Amniotic stem cell (primary cell): ENCODE measurements at regions not wholly inside any gene's neighbourhood (a gene's known extent, or its start where the extent isn't known, plus 50 kb on each side); places are given as distances from the start of the nearest gene placed in this dataset.
"Not testable (repeated sequence)": the region's sequence is repeated elsewhere in the genome, so short reads cannot be mapped to it uniquely, and the experiment has no call there.

Experiments used
- DNase-seq: peaks from one replicate; lab custom pipeline; 2025; lab: John Stamatoyannopoulos, UW

DNA sequence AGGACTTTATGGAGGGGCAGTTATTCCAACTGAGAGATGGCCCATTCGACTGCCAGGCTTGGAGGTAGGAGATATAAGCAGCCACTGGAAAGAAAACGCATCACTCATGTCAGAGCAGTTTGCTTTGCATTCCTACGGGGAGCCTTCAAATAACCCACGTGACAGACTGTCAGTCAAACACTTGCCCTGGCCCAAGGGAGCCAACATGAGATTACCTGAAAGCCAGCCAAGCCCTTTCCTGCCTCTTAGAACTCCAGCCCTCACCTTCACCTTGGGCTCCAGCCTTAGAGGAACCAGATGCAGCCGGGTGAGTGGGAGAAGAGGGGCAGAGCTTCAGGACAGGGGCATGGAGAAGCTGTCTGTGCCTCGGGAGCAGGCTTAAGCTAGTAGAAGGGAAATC is 95.3 kb upstream of the CXCL13 start:
- DNase-seq: no peak

GRCh38 chr4:77525538-77525937 is 80.1 kb upstream of the CXCL13 start:
- no peak for DNase-seq

- not testable (repeated sequence) for DNase-seq
Observed at GRCh38 chr4:77527900-77528299, 77.7 kb upstream of the CXCL13 start.

DNA sequence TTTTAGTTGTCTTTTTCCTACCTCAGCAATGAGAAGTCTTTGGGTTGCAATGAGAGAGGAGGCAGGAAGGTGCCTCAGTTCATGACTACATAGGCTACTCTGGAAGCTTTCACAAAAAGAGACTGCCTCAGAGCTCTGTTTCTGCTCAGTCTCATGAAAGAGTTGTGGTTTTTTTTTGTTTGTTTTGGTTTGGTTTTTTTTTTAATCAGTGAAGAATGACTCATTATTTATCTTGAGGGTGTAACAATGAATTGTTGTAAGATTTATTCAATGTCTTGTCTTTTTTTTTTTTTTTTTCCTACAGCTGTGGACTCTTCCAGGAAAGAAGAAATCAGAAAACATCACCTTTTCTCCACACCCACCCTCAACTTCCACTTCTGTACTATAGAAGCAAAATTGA is 67.5 kb upstream of the CXCL13 start:
- DNase-seq: no peak

DNA sequence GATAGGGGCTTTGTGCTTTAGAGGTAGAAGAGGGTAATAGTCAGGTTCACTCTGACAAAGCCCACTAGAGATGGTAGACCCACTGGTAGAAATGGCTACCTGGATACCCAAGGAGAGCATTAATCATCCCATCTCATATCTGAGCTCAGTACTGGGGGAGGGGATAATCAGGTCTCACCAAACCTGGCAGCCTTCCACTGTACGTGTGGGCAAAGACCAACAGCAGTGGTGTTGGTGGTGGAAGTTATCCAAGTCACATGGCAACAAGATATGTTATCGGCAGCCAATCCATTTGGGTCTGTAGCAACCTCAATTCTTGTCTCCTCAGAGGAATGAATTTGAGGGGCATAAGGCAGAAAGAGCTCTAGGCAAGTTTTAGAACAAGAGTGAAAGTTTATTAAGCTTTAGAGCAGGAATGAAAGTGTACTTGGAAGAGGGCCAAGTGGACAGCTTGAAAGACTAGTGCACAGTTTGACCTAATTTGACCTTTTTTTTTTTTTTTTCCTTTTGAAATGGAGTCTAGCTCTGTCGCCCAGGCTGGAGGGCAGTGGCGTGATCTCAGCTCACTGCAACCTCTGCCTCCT is 67.0 kb upstream of the CXCL13 start:
- DNase-seq: no peak
